GM19395 (cell line): ENCODE measurements at regions not wholly inside any gene's neighbourhood (a gene's known extent, or its start where the extent isn't known, plus 50 kb on each side); places are given as distances from the start of the nearest gene placed in this dataset.
"Not testable (repeated sequence)": the region's sequence is repeated elsewhere in the genome, so short reads cannot be mapped to it uniquely, and the experiment has no call there.

Source experiments
- ATAC-seq: cut with Tn5 transposase; IDR thresholded peaks from one replicate; pipeline ENCODE4 v1.9.1; 2021; ENCODE audit warnings: mild to moderate bottlenecking, moderate library complexity; ENCODE audit not compliant: unreplicated experiment

DNA sequence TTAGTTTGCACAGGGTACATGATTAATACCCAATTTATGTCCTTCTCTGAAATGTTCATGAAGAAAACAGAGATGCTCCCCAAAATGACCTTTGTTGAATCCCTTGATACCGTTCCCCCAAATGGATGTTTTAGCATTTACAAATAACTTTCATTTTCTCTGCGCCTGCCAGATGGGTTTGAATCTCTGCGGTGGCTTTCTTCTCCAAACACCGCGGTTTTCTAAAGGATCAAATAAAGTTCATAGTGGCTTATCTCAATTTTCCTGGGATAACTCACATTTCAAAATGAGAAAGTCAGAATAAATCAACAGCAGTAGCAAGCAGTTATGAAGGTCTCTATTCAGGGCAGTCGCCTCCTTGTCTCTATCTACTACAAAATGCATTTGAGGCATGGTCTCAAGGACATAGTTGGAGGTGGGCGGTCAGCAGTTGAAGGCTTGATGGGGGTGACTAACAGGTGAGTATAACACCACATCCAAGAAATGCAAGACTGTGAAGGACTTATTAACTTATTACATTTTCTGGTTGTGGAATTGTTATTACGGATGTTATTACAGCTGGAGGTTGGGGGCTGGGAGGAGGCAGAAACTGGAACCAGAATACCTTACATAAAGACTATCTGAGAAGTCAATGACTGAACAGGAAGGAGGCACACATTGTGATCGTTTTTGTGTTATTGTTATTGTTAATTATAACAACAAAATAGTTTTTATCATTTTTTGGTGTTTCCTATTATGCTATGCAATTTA lies 1513.3 kb downstream of the FAM181B start:
- no peak for ATAC-seq

- no peak for ATAC-seq
These were observed 1514.0 kb downstream of the FAM181B start for GRCh38 chr11:81219661-81220060.

DNA sequence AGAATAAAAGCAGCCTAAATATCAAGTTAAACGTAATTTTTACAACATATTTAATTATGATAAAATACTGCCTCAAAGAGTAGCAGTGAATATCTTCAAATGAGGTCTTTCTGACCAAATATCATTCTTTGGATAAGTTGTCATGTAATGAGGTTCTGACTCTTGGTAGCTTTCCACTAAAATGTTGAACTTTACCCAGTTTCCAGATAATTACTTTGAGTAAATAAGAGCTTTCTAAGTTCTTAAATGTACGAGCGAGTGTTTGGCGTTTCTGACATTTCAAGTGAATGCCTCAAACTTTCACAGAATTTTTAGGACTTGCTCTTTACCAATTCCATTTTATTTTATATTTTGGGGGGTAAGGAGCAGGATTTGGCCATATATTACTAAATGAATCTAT lies 1515.2 kb downstream of the FAM181B start:
- ATAC-seq = no peak

DNA sequence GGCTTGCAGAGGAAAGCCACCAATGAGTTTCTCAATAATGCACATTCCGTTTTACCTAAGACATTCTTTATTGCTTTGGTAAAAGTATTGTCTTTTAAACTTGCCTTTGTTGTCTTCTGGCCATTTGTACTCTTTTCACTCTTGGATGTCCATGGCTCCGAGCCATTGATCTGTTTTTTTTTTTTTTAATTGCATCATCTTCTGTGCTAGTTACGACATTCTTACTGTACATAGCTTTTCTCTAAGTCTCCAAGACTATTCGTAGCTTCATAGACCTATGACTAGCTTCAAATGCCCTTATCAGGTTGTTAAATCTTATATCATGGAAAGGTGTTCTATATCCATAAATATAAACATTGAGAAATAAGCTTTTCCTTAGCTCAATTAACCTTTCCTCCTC lies 1522.6 kb downstream of the FAM181B start:
- no peak for ATAC-seq

- ATAC-seq = no peak
These were observed 1526.1 kb downstream of the FAM181B start for GRCh38 chr11:81207421-81208054.

GRCh38 chr11:81203876-81204275 lies 1529.8 kb downstream of the FAM181B start:
- ATAC-seq = no peak

- ATAC-seq = no peak
These were observed 1536.3 kb downstream of the FAM181B start for GRCh38 chr11:81197396-81197795.

DNA sequence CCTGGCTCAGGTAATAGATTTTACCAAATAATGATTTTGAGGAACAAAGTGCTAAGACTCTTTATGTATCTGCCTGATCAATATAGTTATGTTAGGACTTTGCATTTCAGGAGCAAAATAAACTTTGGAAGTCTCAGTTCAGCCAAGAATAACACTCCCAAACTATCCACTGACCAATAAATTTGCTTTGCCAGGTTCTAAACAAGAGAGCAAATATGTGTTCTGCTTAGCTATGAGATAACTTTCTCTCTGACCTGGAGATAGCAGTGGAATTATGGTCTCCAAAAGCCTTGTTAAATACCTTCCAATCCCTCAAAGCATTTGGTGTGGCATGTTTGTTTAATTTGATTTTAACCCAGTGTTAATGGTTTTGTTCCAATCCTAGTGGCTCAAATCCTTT lies 1541.1 kb downstream of the FAM181B start:
- ATAC-seq = no peak

DNA sequence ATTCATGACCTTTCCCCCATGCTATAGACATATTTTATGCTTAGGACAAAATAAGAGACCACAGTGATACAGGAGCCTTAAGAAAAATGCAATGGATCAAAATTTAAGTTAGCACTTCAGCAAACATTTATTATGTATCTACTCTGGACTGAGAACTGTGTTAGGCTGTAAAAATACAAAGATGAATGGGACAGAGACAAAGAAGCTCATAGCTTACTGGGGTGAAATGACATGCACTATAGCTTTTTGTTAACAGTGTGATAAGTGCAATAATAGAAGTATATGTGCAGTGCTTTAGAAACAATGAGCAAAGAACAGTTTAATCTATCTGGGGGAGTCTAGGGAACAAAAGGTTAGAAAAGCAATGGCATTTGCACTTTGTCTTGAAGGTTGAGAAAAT lies 1543.1 kb downstream of the FAM181B start:
- no peak for ATAC-seq

DNA sequence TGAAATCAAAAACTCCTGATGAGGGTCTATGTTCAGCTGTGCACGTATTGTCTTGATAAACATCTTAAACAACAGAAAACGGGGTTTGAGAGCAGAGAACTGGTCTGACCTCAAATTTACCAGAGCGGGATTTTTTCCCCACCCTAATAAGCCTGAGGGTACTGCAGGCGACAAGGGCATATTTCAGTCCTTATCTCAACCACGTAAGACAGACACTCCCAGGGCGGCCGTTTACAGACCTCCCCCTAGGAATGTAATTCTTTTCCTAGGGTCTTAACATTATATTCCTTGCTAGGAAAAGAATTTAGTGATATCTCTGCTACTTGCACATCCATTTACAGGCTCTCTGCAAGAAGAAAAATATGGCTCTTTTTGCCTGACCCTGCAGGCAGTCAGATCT lies 1546.6 kb downstream of the FAM181B start:
- not testable (repeated sequence) for ATAC-seq

- no peak for ATAC-seq
These were observed 1558.9 kb downstream of the FAM181B start for GRCh38 chr11:81174646-81175330.

DNA sequence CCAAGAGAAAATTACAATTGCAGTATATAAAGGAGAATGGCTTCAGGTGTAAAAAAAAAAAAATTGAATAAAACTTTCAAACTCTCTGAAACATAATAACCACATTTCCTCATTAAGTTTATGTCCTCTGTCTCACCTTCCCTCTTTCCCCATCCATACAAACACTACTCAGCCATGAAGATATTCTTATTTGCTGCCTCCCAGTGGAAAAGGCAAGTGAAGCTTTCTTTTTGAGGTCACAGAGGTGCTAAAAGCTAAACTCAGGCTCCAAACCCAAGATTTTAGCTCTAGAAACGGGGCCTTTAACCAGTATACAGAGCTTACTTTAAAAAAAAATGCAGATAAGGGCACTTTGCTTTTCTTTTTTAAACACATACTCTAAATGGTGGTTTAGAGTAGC lies 1568.5 kb downstream of the FAM181B start:
- no peak for ATAC-seq

DNA sequence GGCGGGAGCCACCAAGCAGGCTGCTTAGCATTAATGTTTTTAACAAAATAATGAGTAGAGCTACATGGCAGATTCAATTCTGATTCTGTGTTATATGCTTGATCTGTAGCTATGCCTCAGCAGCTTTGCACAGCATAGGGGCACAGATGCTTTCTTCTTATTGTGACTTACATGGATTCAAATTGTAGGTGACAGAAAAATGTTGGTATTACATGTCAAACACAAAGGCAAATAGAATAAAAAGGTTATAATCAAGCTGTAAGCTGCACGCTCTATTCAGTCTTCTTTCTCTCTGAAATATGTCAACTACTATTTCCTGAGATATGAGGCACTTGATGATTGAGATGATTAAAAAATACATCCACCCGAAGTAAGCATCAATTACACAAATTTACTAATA lies 1573.8 kb downstream of the FAM181B start:
- no peak for ATAC-seq

GRCh38 chr11:81135570-81135969 lies 1598.1 kb downstream of the FAM181B start:
- peak; percentile 62 for ATAC-seq

- ATAC-seq = no peak
These were observed 1604.0 kb downstream of the FAM181B start for GRCh38 chr11:81129618-81130017.

DNA sequence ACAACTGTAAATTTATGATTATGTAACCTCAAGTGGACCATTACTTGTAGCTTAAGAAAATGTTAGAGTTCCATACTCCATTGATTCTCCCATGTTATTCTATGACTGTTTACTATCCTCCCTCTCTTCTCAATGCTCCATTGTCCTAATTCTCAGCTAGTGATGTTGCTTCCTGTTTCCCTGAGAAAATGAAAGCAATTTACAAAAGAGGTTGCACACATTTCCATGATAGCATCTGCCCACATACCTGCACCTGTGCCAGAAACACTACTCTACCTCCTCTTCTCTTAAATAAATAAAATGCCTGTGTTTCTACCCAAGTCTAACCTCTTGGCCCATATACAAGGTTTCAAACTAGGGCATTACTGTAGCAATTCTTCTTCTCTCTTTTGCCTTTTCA lies 1620.9 kb downstream of the FAM181B start:
- no peak for ATAC-seq

- no peak for ATAC-seq
These were observed 1629.6 kb downstream of the FAM181B start for GRCh38 chr11:81104051-81104450.

DNA sequence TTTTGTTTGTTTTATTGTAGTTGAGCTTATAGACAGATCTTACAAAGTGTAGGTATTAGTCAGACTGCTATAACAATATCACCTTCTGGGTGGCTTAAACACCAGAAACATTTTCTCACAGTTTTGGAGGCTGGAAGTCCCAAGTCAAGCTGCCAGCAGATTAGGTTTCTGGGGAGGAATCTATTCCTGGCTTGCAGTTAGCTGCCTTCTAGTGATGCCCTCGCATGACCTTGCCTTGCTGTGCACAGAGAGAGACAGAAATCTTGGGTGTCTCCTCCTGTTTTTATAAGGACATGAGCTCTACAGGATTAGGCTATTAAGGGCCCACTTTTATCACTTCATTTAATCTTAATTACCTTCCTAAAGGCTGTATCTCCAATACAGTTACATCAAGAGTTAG lies 1635.2 kb downstream of the FAM181B start:
- ATAC-seq = no peak

GRCh38 chr11:81092522-81092921 lies 1641.1 kb downstream of the FAM181B start:
- no peak for ATAC-seq

- no peak for ATAC-seq
These were observed 1644.4 kb downstream of the FAM181B start for GRCh38 chr11:81089242-81089641.

DNA sequence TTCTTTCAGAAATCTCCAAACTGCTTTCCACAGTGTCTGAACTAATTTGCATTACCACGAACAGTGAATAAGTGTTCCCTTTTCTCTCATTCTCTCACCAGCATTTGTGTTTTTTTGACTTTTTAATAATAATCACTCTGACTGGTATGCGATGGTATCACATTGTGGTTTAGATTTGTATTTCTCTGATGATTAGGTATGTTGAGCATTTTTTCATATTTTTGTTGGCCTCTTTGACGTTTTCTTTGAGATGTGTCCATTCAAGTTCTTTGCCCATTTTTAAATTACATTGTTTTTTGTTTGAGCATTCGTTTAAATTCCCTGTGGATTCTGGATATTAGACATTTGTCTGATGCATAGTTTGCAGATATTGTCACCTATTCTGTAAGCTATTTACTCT lies 1639.6 kb upstream of the TENM4 start:
- ATAC-seq = no peak

- no peak for ATAC-seq
These were observed 1631.4 kb upstream of the TENM4 start for GRCh38 chr11:81072273-81072672.
